CD14-positive monocyte (primary cell): ENCODE measurements at regions not wholly inside any gene's neighbourhood (a gene's known extent, or its start where the extent isn't known, plus 50 kb on each side); places are given as distances from the start of the nearest gene placed in this dataset.
A peak's percentile ranks its signal among the peaks of the same experiment; 100 is the strongest.

Experiments
- DNase-seq, 3 donors: peaks; one replicate each; pipeline ENCODE4 v3.0.0-alpha.2; 2011 to 2022
- H2AFZ ChIP-seq: 2 replicates; pipeline ENCODE4 v1.6.0; 2012; ENCODE audit warnings: mild to moderate bottlenecking, low read depth, low read length, inconsistent platforms; ENCODE audit not compliant: insufficient read depth, poor library complexity, severe bottlenecking
- H3K27ac ChIP-seq, 2 donors: 1 replicate in 1 of 2; 2 replicates in 1 of 2; pipeline ENCODE4 v1.5.1; 2012 to 2013; ENCODE audit warnings: low read length in 2 of 2, control low read depth in 1 of 2, inconsistent platforms in 1 of 2, low read depth in 1 of 2, mild to moderate bottlenecking in 1 of 2
- H3K27me3 ChIP-seq, 2 donors: one replicate each; pipeline versions ENCODE4 v1.6.0 to v1.6.1; 2011 to 2013; ENCODE audit warnings: low read length in 2 of 2; ENCODE audit not compliant: control insufficient read depth in 2 of 2, insufficient read depth in 2 of 2
- H3K36me3 ChIP-seq, 2 donors: replicated peaks in 1 of 2; 1 replicate in 1 of 2; 2 replicates in 1 of 2; pipeline versions ENCODE4 v1.5.1 to v1.6.1; 2012 to 2013; ENCODE audit warnings: low read length in 2 of 2, control low read depth in 1 of 2, inconsistent platforms in 1 of 2, mild to moderate bottlenecking in 1 of 2; ENCODE audit not compliant: insufficient read depth in 2 of 2, control insufficient read depth in 1 of 2
- H3K4me1 ChIP-seq, 2 donors: 1 replicate in 1 of 2; 2 replicates in 1 of 2; pipeline versions ENCODE4 v1.5.1 to v1.6.1; 2012 to 2013; ENCODE audit warnings: low read length in 2 of 2, control low read depth in 1 of 2, inconsistent platforms in 1 of 2, mild to moderate bottlenecking in 1 of 2, moderate library complexity in 1 of 2; ENCODE audit not compliant: insufficient read depth in 2 of 2, control insufficient read depth in 1 of 2
- H3K4me2 ChIP-seq: replicated peaks from 2 replicates; pipeline ENCODE3; 2012; ENCODE audit warnings: low read length, moderate library complexity, mild to moderate bottlenecking; ENCODE audit not compliant: poor library complexity, severe bottlenecking; ENCODE audit errors: extremely low read depth
- H3K4me3 ChIP-seq, 3 experiments: fragments of 200-600 bp in 1 of 3; sonication (generic) in 1 of 3; replicated peaks in 1 of 3; 1 replicate in 2 of 3; 2 replicates in 1 of 3; pipeline ENCODE4 v1.5.1; 2011 to 2013; ENCODE audit warnings: low read length in 3 of 3, mild to moderate bottlenecking in 3 of 3, control low read depth in 2 of 3, low read depth in 2 of 3, inconsistent platforms in 1 of 3, moderate library complexity in 1 of 3
- H3K79me2 ChIP-seq: 2 replicates; pipeline ENCODE4 v1.6.0; 2012; ENCODE audit warnings: mild to moderate bottlenecking, control low read depth, inconsistent platforms, low read length, moderate library complexity; ENCODE audit not compliant: insufficient read depth
- H3K9ac ChIP-seq: 2 replicates; pipeline ENCODE4 v1.6.0; 2017; ENCODE audit warnings: low read length, mild to moderate bottlenecking; ENCODE audit not compliant: insufficient read depth, poor library complexity, severe bottlenecking
- H3K9me3 ChIP-seq, 2 donors: replicated peaks in 1 of 2; 1 replicate in 1 of 2; 2 replicates in 1 of 2; pipeline versions ENCODE4 v1.5.1 to v1.6.1; 2012 to 2013; ENCODE audit warnings: low read length in 2 of 2, control low read depth in 1 of 2; ENCODE audit not compliant: control insufficient read depth in 1 of 2, insufficient read depth in 1 of 2
- H4K20me1 ChIP-seq: 2 replicates; pipeline ENCODE4 v1.6.0; 2012; ENCODE audit warnings: mild to moderate bottlenecking, low read length, control low read depth, moderate library complexity; ENCODE audit not compliant: insufficient read depth
- H3K27ac Mint-ChIP-seq, 7 donors: one replicate each; pipeline ENCODE4 v1.8.0; 2020; ENCODE audit warnings: mild to moderate bottlenecking in 7 of 7, mixed read lengths in 7 of 7, moderate library complexity in 6 of 7, inconsistent platforms in 2 of 7
- H3K27me3 Mint-ChIP-seq, 3 donors: one replicate each; pipeline ENCODE4 v1.8.0; 2021 to 2022; ENCODE audit warnings: low read depth in 3 of 3, mild to moderate bottlenecking in 3 of 3, mixed read lengths in 3 of 3, moderate library complexity in 3 of 3, inconsistent platforms in 1 of 3
- H3K36me3 Mint-ChIP-seq, 2 donors: one replicate each; pipeline ENCODE4 v1.8.0; 2020; ENCODE audit warnings: mixed read lengths in 2 of 2, inconsistent platforms in 1 of 2, mild to moderate bottlenecking in 1 of 2
- H3K4me1 Mint-ChIP-seq: one replicate; pipeline ENCODE4 v1.8.0; 2020; ENCODE audit warnings: mild to moderate bottlenecking, mixed read lengths
- H3K4me3 Mint-ChIP-seq, 2 donors: one replicate each; pipeline ENCODE4 v1.8.0; 2020; ENCODE audit warnings: mild to moderate bottlenecking in 2 of 2, mixed read lengths in 2 of 2, moderate library complexity in 1 of 2
- H3K9me3 Mint-ChIP-seq, 7 donors: one replicate each; pipeline ENCODE4 v1.8.0; 2020 to 2022; ENCODE audit warnings: mixed read lengths in 7 of 7, mild to moderate bottlenecking in 6 of 7, moderate library complexity in 6 of 7, inconsistent platforms in 2 of 7
- CTCF ChIP-seq: fragments of 200-600 bp; IDR thresholded peaks from one replicate; pipeline ENCODE4 v1.8.0; 2022; ENCODE audit warnings: antibody characterized with exemption, mild to moderate bottlenecking
- WGBS: methylation state at CpG from one replicate; pipeline ENCODE4 v1.1.5; 2013; ENCODE audit warnings: missing lambda C conversion rate; ENCODE audit not compliant: insufficient coverage; 5-methylcytosine and 5-hydroxymethylcytosine counted together
- intact Hi-C, 2 donors: fragments of 100-400 bp; cut with micrococcal nuclease; formaldehyde crosslinking; loops; one replicate each; pipeline versions ENCODE4 v1.15.0 to v1.15.1; 2023

GRCh38 chr20:50379049-50379990, 130.9 kb upstream of the PTPN1 start:
- H3K27me3 Mint-ChIP-seq, result peaks cover 1 to 5% (median 5%) of the 10 kb centered on the region in 3 donors
- peak overlapping the region; percentile 34 to 80 for H3K4me3 Mint-ChIP-seq
- WGBS, result 41% methylated on average over 19 of the region's 38 CpGs
- Histone ChIP-seq H3K27ac (peak overlapping the region; percentile 52 to 67), H3K79me2 (no peaks in the 10 kb centered on the region), H3K27me3 (no peaks in the 10 kb centered on the region), H2AFZ (peak overlapping the region; percentile 43), H3K4me1 (peaks cover 51 to 65% of the 10 kb centered on the region in 2 donors), H3K4me3 (peak overlapping the region in 1 of 3 experiments; percentile 40), H3K4me2 (peak overlapping the region; percentile 41), H3K9me3 (no peaks in the 10 kb centered on the region), H3K9ac (peak overlapping the region; percentile 30), H4K20me1 (no peaks in the 10 kb centered on the region), H3K36me3 (no peaks in the 10 kb centered on the region)
- peaks cover 0 to 2% of the 10 kb centered on the region in 2 donors for H3K36me3 Mint-ChIP-seq
- H3K9me3 Mint-ChIP-seq, result no peaks in the 10 kb centered on the region
- H3K4me1 Mint-ChIP-seq, result peaks cover 70% of the 10 kb centered on the region
- DNase-seq, result peak; percentile 82 to 90 (median 90)
- no peak for TF ChIP-seq CTCF
- peak overlapping the region; percentile 85 to 96 (median 92) for H3K27ac Mint-ChIP-seq
- intact Hi-C loops, result no loop called here

- WGBS, result 90% methylated on average over 15 of the region's 16 CpGs
- H3K36me3 ChIP-seq, result no peaks in the 10 kb centered on the region
- DNase-seq, result no peak
- H3K4me2 ChIP-seq, result no peak overlapping the region
- peak overlapping the region in 1 of 2 donors; percentile 80 for H3K4me3 Mint-ChIP-seq
- no peaks in the 10 kb centered on the region for H4K20me1 ChIP-seq
- no peaks in the 10 kb centered on the region for H3K9me3 ChIP-seq
- intact Hi-C loops, result loop anchor here in 1 of 2 donors (5.0 to 10.0 kb wide), 2 partner anchors 42 to 75 kb away; no protein-coding TSS in a partner anchor
- H3K27me3 ChIP-seq, result no peaks in the 10 kb centered on the region
- no peak overlapping the region for H3K4me3 ChIP-seq
- TF ChIP-seq CTCF, result no peak
- peaks cover 1 to 5% (median 3%) of the 10 kb centered on the region in 3 donors for H3K27me3 Mint-ChIP-seq
- peaks cover 0 to 5% of the 10 kb centered on the region in 2 donors for H3K36me3 Mint-ChIP-seq
- H3K4me1 Mint-ChIP-seq, result peaks cover 74% of the 10 kb centered on the region
- H3K27ac Mint-ChIP-seq, result peak overlapping the region; percentile 85 to 96 (median 92)
- H3K9me3 Mint-ChIP-seq, result no peaks in the 10 kb centered on the region
- no peak overlapping the region for H3K9ac ChIP-seq
- H3K27ac ChIP-seq, result no peak overlapping the region
- no peaks in the 10 kb centered on the region for H3K79me2 ChIP-seq
- no peak overlapping the region for H2AFZ ChIP-seq
- peaks cover 55 to 67% of the 10 kb centered on the region in 2 donors for H3K4me1 ChIP-seq
These were observed 130.0 kb upstream of the PTPN1 start for GRCh38 chr20:50379991-50380696.
